ENCODE measurements at regions not wholly inside any gene's neighbourhood (a gene's known extent, or its start where the extent isn't known, plus 50 kb on each side); places are given as distances from the start of the nearest gene placed in this dataset.

DNA sequence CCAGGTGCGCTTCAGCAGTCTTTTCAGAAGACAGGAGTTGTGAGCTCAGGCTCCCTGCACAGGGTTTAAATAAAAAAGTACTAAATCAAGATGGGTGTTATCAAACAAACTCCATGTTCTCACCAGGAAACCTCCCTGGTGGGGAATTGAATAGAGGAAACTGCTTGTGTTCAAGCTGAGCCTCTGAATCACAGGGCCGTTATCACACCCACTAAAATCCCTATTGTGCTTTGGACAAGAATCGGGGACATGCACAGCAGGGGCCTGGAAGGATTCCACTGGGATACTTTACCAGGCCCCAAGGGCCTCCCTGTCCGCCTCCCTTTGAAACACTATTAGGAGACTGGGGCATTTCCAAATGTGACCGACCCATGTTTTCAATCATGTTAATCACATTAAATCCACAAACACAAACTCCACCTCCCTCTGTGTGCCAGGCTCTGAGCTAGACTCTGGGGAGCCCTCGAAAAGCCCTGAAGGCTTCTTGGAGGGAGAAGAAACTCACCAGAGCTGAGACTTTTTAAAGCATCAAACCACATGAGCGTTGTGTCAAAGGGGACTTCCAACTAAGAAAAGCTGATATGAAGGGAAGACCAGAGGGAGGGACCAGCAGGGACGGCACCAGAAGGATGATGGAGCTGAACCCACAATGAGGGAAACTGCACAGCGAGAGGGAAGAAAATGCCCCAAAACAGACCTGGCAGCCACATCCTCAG lies 458.7 kb upstream of the ID2 start:
- H4K91ac ChIP-seq (ENCODE audit: low read depth, low read length, poor library complexity), result no peak overlapping the region
- H3K27me3 ChIP-seq (ENCODE audit: control insufficient read depth in 3 of 3, insufficient read depth in 3 of 3, low read depth in 1 of 3, low read length in 3 of 3), result no peaks in the 10 kb centered on the region
- no peak for DNase-seq (ENCODE audit: low spot score)
- H3K27ac ChIP-seq (replicated peaks; ENCODE audit: low read length), result no peak overlapping the region
- no peak overlapping the region for H2AFZ ChIP-seq (ENCODE audit: low read length)
- H3K23ac ChIP-seq (ENCODE audit: low read depth, low read length, poor library complexity), result no peak overlapping the region
- no peak overlapping the region for H3K4me3 ChIP-seq (ENCODE audit: low read length in 2 of 2)
- no peaks in the 10 kb centered on the region for H3K9me3 ChIP-seq (replicated peaks in 1 of 2; ENCODE audit: control insufficient read depth in 2 of 2, insufficient read depth in 1 of 2, low read depth in 1 of 2, low read length in 2 of 2)
- no peaks in the 10 kb centered on the region for H3K36me3 ChIP-seq (replicated peaks in 1 of 2; ENCODE audit: control insufficient read depth in 2 of 2, insufficient read depth in 2 of 2, low read length in 2 of 2)
- no peak overlapping the region for H3K9ac ChIP-seq (ENCODE audit: low read depth, low read length, poor library complexity)
- no peaks in the 10 kb centered on the region for H3K79me1 ChIP-seq (ENCODE audit: low read depth, low read length)
- H3K4ac ChIP-seq (ENCODE audit: low read length), result no peak overlapping the region
- H2AK5ac ChIP-seq (ENCODE audit: low read depth, low read length), result peak overlapping the region; percentile 96
- H3K18ac ChIP-seq (ENCODE audit: low read length), result peak overlapping the region; percentile 84
- no peak overlapping the region for H3K4me2 ChIP-seq (ENCODE audit: insufficient read depth, low read length, poor library complexity, severe bottlenecking)
- H2BK12ac ChIP-seq (ENCODE audit: low read length), result peak overlapping the region; percentile 95
- H4K8ac ChIP-seq (ENCODE audit: low read depth, low read length), result no peak overlapping the region
- peaks cover 9 to 25% of the 10 kb centered on the region in 2 donors for H3K4me1 ChIP-seq (ENCODE audit: control insufficient read depth in 2 of 2, insufficient read depth in 1 of 2, low read depth in 1 of 2, low read length in 2 of 2)
- H2BK15ac ChIP-seq (ENCODE audit: low read length), result peak overlapping the region; percentile 69
- WGBS, 2 donors (ENCODE audit: extremely low coverage in 2 of 2, insufficient read length in 2 of 2, insufficient replicate concordance in 1 of 2), result no CpG with 5 or more reads among the region's 9 CpGs
- H2BK120ac ChIP-seq (ENCODE audit: low read depth, low read length), result peak overlapping the region; percentile 58
- peak overlapping the region; percentile 40 for H2BK5ac ChIP-seq (ENCODE audit: low read length)
- no peak overlapping the region for H3K14ac ChIP-seq (ENCODE audit: low read length)

DNA sequence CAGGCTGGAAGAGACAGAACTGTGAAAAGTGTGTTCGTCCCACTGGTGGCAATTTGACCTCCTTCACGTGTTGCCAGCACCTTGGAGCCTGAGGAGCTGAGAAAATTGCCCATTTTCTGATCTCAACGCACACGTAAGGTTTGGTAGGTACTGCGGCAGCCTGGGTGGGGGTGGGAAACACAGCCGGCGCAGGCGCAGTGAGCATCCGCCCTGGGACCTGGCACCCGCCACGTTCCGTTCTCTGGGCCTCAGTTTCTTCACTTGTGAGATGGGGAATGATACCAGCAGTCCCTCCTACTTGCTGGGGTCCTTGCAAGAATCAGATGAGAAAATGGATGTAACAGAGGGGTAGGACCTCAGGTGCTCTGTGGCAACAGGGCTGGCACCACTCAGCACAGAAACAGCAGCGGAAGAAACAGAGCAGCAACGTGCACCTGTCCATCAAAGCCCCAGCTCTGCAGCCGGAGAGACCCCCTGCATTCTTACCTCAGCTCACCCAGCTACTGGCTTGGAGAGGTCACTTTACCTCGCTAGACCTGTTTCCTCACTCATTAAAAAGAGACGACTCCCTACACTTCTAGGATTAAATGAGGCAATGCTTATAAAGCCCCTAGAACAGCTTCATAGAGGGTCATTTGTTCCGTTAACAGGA lies 458.0 kb upstream of the ID2 start:
- DNase-seq (ENCODE audit: low spot score), result no peak
- Histone ChIP-seq H3K4ac (ENCODE audit: low read length) (no peak overlapping the region), H2AFZ (ENCODE audit: low read length) (no peak overlapping the region), H3K18ac (ENCODE audit: low read length) (peak overlapping the region; percentile 84), H3K9ac (ENCODE audit: low read depth, low read length, poor library complexity) (peak overlapping the region; percentile 33), H3K14ac (ENCODE audit: low read length) (no peak overlapping the region), H3K36me3 (replicated peaks in 1 of 2; ENCODE audit: control insufficient read depth in 2 of 2, insufficient read depth in 2 of 2, low read length in 2 of 2) (no peaks in the 10 kb centered on the region), H3K27ac (replicated peaks; ENCODE audit: low read length) (no peak overlapping the region), H4K8ac (ENCODE audit: low read depth, low read length) (no peak overlapping the region), H3K27me3 (ENCODE audit: control insufficient read depth in 3 of 3, insufficient read depth in 3 of 3, low read depth in 1 of 3, low read length in 3 of 3) (no peaks in the 10 kb centered on the region), H3K4me2 (ENCODE audit: insufficient read depth, low read length, poor library complexity, severe bottlenecking) (no peak overlapping the region), H3K79me1 (ENCODE audit: low read depth, low read length) (no peaks in the 10 kb centered on the region), H2BK12ac (ENCODE audit: low read length) (peak overlapping the region; percentile 95), H2BK5ac (ENCODE audit: low read length) (peak overlapping the region; percentile 40), H2AK5ac (ENCODE audit: low read depth, low read length) (peak overlapping the region; percentile 96), H3K23ac (ENCODE audit: low read depth, low read length, poor library complexity) (no peak overlapping the region), H2BK120ac (ENCODE audit: low read depth, low read length) (peak overlapping the region; percentile 58), H2BK15ac (ENCODE audit: low read length) (peak overlapping the region; percentile 69), H3K4me1 (ENCODE audit: control insufficient read depth in 2 of 2, insufficient read depth in 1 of 2, low read depth in 1 of 2, low read length in 2 of 2) (peaks cover 2 to 19% of the 10 kb centered on the region in 2 donors), H3K4me3 (ENCODE audit: low read length in 2 of 2) (no peak overlapping the region), H3K9me3 (replicated peaks in 1 of 2; ENCODE audit: control insufficient read depth in 2 of 2, insufficient read depth in 1 of 2, low read depth in 1 of 2, low read length in 2 of 2) (no peaks in the 10 kb centered on the region), H4K91ac (ENCODE audit: low read depth, low read length, poor library complexity) (no peak overlapping the region)
- no CpG with 5 or more reads among the region's 18 CpGs for WGBS, 2 donors (ENCODE audit: extremely low coverage in 2 of 2, insufficient read length in 2 of 2, insufficient replicate concordance in 1 of 2)

DNA sequence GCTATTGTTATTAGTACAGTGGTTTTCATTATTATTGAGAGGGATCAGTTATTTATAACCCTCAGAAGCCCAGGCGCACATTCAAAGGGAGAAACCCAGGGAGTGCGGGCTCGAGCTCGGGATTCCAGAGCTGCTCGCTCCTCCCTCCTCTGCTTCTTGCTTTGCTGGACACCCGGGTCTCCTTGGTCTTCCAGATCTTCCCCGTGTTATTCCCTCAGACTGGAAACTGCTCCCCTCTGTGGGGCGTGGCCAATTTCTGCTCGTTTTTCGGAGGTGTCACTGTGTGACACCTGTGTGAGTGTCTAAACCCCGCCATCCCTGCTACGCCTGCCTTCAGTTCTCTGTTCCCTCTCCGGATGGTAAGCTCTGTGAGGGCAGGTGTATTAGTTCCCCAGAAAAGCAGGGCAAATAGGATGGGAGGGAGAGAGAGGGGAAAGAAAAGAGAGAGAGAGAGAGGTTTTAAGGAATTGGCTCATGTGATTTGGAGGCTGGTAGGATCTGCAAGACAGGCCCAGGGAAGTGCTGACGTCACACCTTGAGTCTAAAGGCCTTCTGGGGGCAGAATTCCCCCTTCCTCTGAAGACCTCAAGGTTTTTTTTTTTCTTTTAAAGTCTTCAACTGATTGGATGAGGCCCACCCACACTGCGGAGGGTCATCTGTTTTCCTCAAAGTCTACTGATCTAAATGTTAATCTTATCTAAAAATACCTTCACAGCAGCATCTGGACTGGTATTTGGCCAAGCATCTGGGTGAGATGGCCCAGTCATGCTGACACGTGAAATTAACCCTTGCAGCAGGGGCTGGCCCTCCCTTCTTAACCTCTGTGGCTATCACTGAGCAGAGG lies 457.3 kb upstream of the ID2 start:
- WGBS, 2 donors (ENCODE audit: extremely low coverage in 2 of 2, insufficient read length in 2 of 2, insufficient replicate concordance in 1 of 2), result no CpG with 5 or more reads among the region's 16 CpGs
- no peak overlapping the region for H4K8ac ChIP-seq (ENCODE audit: low read depth, low read length)
- H3K36me3 ChIP-seq (replicated peaks in 1 of 2; ENCODE audit: control insufficient read depth in 2 of 2, insufficient read depth in 2 of 2, low read length in 2 of 2), result no peaks in the 10 kb centered on the region
- peak overlapping the region; percentile 96 for H2AK5ac ChIP-seq (ENCODE audit: low read depth, low read length)
- no peaks in the 10 kb centered on the region for H3K9me3 ChIP-seq (replicated peaks in 1 of 2; ENCODE audit: control insufficient read depth in 2 of 2, insufficient read depth in 1 of 2, low read depth in 1 of 2, low read length in 2 of 2)
- H3K9ac ChIP-seq (ENCODE audit: low read depth, low read length, poor library complexity), result no peak overlapping the region
- no peaks in the 10 kb centered on the region for H3K27me3 ChIP-seq (ENCODE audit: control insufficient read depth in 3 of 3, insufficient read depth in 3 of 3, low read depth in 1 of 3, low read length in 3 of 3)
- H2BK5ac ChIP-seq (ENCODE audit: low read length), result peak overlapping the region; percentile 40
- H2BK120ac ChIP-seq (ENCODE audit: low read depth, low read length), result no peak overlapping the region
- H3K4me2 ChIP-seq (ENCODE audit: insufficient read depth, low read length, poor library complexity, severe bottlenecking), result no peak overlapping the region
- no peak overlapping the region for H3K4me3 ChIP-seq (ENCODE audit: low read length in 2 of 2)
- H3K4me1 ChIP-seq (ENCODE audit: control insufficient read depth in 2 of 2, insufficient read depth in 1 of 2, low read depth in 1 of 2, low read length in 2 of 2), result peaks cover 0 to 15% of the 10 kb centered on the region in 2 donors
- no peak overlapping the region for H2BK15ac ChIP-seq (ENCODE audit: low read length)
- H3K23ac ChIP-seq (ENCODE audit: low read depth, low read length, poor library complexity), result no peak overlapping the region
- H2BK12ac ChIP-seq (ENCODE audit: low read length), result no peak overlapping the region
- H3K18ac ChIP-seq (ENCODE audit: low read length), result peak overlapping the region; percentile 67
- H3K79me1 ChIP-seq (ENCODE audit: low read depth, low read length), result no peaks in the 10 kb centered on the region
- DNase-seq (ENCODE audit: low spot score), result no peak
- no peak overlapping the region for H3K4ac ChIP-seq (ENCODE audit: low read length)
- no peak overlapping the region for H4K91ac ChIP-seq (ENCODE audit: low read depth, low read length, poor library complexity)
- H3K27ac ChIP-seq (replicated peaks; ENCODE audit: low read length), result no peak overlapping the region
- H3K14ac ChIP-seq (ENCODE audit: low read length), result no peak overlapping the region
- H2AFZ ChIP-seq (ENCODE audit: low read length), result no peak overlapping the region

DNA sequence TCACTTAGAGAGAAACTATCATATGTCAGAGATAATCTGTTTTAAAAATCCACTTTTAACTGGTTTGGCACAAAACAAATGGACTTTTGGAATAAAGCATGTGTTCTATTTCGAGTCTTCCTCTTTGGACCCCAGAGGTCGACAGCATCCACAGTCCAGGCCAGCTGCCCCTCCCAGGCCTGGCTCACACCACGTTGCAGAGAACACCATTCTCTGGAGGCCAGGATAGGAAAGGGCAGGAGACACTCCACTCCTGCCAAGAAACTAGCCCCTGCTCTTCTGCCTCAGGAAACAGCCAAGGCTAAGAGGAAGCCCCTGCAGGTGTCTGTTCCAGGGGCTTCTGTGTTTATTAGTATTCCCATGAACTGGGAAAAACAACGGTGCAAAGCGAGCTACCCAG lies 456.6 kb upstream of the ID2 start:
- WGBS, 2 donors (ENCODE audit: extremely low coverage in 2 of 2, insufficient read length in 2 of 2, insufficient replicate concordance in 1 of 2), result no CpG with 5 or more reads among the region's 5 CpGs
- DNase-seq (ENCODE audit: low spot score), result no peak
- no peak overlapping the region for H2AK5ac ChIP-seq (ENCODE audit: low read depth, low read length)

More for the DNA sequence above, 456.6 kb upstream of the ID2 start:
- Histone ChIP-seq H3K9me3 (replicated peaks in 1 of 2; ENCODE audit: control insufficient read depth in 2 of 2, insufficient read depth in 1 of 2, low read depth in 1 of 2, low read length in 2 of 2) (no peaks in the 10 kb centered on the region), H3K4me1 (ENCODE audit: control insufficient read depth in 2 of 2, insufficient read depth in 1 of 2, low read depth in 1 of 2, low read length in 2 of 2) (peaks cover 0 to 14% of the 10 kb centered on the region in 2 donors), H3K4me2 (ENCODE audit: insufficient read depth, low read length, poor library complexity, severe bottlenecking) (no peak overlapping the region), H3K79me1 (ENCODE audit: low read depth, low read length) (no peaks in the 10 kb centered on the region), H3K18ac (ENCODE audit: low read length) (peak overlapping the region; percentile 13), H4K8ac (ENCODE audit: low read depth, low read length) (no peak overlapping the region), H2BK12ac (ENCODE audit: low read length) (no peak overlapping the region), H3K14ac (ENCODE audit: low read length) (no peak overlapping the region), H3K23ac (ENCODE audit: low read depth, low read length, poor library complexity) (no peak overlapping the region), H3K9ac (ENCODE audit: low read depth, low read length, poor library complexity) (no peak overlapping the region), H2AFZ (ENCODE audit: low read length) (no peak overlapping the region), H3K27me3 (ENCODE audit: control insufficient read depth in 3 of 3, insufficient read depth in 3 of 3, low read depth in 1 of 3, low read length in 3 of 3) (no peaks in the 10 kb centered on the region), H3K4ac (ENCODE audit: low read length) (no peak overlapping the region), H3K36me3 (replicated peaks in 1 of 2; ENCODE audit: control insufficient read depth in 2 of 2, insufficient read depth in 2 of 2, low read length in 2 of 2) (no peaks in the 10 kb centered on the region), H3K27ac (replicated peaks; ENCODE audit: low read length) (no peak overlapping the region), H2BK15ac (ENCODE audit: low read length) (no peak overlapping the region), H2BK5ac (ENCODE audit: low read length) (no peak overlapping the region), H3K4me3 (ENCODE audit: low read length in 2 of 2) (no peak overlapping the region), H2BK120ac (ENCODE audit: low read depth, low read length) (no peak overlapping the region), H4K91ac (ENCODE audit: low read depth, low read length, poor library complexity) (no peak overlapping the region)

All from neuronal stem cell (in vitro differentiated cells).